ENCODE measurements at regions not wholly inside any gene's neighbourhood (a gene's known extent, or its start where the extent isn't known, plus 50 kb on each side); places are given as distances from the start of the nearest gene placed in this dataset.

DNA sequence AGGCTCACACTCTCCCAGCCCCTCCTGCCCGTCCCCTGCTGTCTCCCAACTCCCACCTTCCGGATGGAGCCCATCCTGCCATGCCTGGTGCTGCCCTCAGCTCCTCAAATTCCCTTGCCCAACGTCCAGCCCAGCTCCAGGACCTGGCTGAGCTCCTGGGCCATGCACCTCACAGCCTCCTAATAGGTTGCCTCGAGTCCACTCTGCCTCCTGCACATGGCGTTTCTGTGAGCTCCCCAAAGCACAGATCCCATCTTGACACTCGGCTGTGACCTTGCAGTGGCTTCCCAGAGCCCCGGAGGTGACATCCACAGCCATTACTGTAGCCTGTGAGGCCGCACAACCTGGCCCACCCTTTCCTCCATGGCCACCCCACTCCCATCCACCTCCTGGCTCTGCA lies 191.9 kb upstream of the SALL3 start:
- no peak overlapping the region for H3K27ac ChIP-seq
- H3K9me3 ChIP-seq = no peaks in the 10 kb centered on the region
- intact Hi-C loops (cut with DNase I; ENCODE audit: low total_unique reads) = loop anchor here (1.0 kb wide), 1 partner anchor 18 kb away; no protein-coding TSS in a partner anchor
- no peaks in the 10 kb centered on the region for H3K36me3 ChIP-seq
- no peaks in the 10 kb centered on the region for H3K4me1 ChIP-seq
- no peak for DNase-seq (ENCODE audit: low spot score in 2 of 2)
- H3K27me3 ChIP-seq = peaks cover 0 to 24% of the 10 kb centered on the region in 2 donors
- H3K4me3 ChIP-seq = no peak overlapping the region
- TF ChIP-seq POLR2A (IDR thresholded peaks at IDR 0.05) (no peak), POLR2AphosphoS5 (IDR thresholded peaks at IDR 0.05) (no peak)

DNA sequence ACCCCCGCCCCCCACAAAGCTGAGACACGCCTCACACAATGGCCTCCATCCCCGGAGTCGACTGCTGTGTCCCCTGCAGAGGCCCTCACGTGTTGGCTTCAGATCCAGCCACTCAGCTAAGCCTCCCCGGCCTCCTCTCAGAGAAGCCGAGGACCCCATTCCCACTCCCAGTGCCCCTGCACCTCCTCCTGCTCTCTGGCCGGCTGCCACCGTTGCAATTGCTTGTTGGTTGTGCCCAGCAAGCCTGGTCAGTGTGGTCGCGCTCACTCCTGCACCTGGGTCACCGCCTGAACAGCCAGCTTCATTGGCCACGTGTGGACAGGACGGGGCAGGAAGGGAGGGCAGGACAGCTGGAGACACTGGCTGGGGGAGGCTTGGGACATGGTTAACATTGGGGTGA lies 191.5 kb upstream of the SALL3 start:
- Histone ChIP-seq H3K27me3 (peaks cover 0 to 27% of the 10 kb centered on the region in 2 donors), H3K4me1 (no peaks in the 10 kb centered on the region), H3K27ac (no peak overlapping the region), H3K36me3 (no peaks in the 10 kb centered on the region), H3K9me3 (no peaks in the 10 kb centered on the region), H3K4me3 (no peak overlapping the region)
- DNase-seq (ENCODE audit: low spot score in 2 of 2) = no peak
- intact Hi-C loops (cut with DNase I; ENCODE audit: low total_unique reads) = loop anchor here (1.0 kb wide), 1 partner anchor 19 kb away; no protein-coding TSS in a partner anchor
- TF ChIP-seq POLR2AphosphoS5 (IDR thresholded peaks at IDR 0.05) (no peak), POLR2A (IDR thresholded peaks at IDR 0.05) (no peak)

DNA sequence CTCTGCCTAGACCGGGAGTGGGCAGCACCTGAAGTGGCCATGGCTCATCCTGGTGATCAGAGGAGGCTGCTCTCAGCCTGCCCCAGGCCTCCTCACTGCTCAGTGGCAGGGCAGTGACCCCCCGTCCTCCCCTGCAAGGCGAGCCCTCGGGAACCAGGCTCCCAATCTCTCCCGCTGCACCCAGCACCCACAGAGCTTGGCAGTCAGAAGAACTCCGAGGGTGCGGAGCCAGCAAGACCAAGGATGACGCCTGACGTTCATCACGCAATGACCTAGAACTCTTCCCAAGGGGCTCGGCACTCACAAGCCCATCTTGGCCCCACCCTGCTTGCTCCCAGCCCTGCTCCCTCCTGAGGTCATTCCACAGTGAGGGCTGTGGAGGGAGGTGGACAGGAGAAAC lies 189.8 kb upstream of the SALL3 start:
- intact Hi-C loops (cut with DNase I; ENCODE audit: low total_unique reads) = no loop called here
- no peak overlapping the region for H3K4me3 ChIP-seq
- H3K27me3 ChIP-seq = peaks cover 0 to 34% of the 10 kb centered on the region in 2 donors
- H3K27ac ChIP-seq = no peak overlapping the region
- no peaks in the 10 kb centered on the region for H3K4me1 ChIP-seq
- TF ChIP-seq POLR2AphosphoS5 (IDR thresholded peaks at IDR 0.05) (no peak), POLR2A (IDR thresholded peaks at IDR 0.05) (no peak)
- TF ChIP-seq, protein P1, sequence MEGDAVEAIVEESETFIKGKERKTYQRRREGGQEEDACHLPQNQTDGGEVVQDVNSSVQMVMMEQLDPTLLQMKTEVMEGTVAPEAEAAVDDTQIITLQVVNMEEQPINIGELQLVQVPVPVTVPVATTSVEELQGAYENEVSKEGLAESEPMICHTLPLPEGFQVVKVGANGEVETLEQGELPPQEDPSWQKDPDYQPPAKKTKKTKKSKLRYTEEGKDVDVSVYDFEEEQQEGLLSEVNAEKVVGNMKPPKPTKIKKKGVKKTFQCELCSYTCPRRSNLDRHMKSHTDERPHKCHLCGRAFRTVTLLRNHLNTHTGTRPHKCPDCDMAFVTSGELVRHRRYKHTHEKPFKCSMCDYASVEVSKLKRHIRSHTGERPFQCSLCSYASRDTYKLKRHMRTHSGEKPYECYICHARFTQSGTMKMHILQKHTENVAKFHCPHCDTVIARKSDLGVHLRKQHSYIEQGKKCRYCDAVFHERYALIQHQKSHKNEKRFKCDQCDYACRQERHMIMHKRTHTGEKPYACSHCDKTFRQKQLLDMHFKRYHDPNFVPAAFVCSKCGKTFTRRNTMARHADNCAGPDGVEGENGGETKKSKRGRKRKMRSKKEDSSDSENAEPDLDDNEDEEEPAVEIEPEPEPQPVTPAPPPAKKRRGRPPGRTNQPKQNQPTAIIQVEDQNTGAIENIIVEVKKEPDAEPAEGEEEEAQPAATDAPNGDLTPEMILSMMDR (IDR thresholded peaks at IDR 0.05) = no peak
- no peak for DNase-seq (ENCODE audit: low spot score in 2 of 2)
- no peaks in the 10 kb centered on the region for H3K36me3 ChIP-seq
- H3K9me3 ChIP-seq = no peaks in the 10 kb centered on the region

DNA sequence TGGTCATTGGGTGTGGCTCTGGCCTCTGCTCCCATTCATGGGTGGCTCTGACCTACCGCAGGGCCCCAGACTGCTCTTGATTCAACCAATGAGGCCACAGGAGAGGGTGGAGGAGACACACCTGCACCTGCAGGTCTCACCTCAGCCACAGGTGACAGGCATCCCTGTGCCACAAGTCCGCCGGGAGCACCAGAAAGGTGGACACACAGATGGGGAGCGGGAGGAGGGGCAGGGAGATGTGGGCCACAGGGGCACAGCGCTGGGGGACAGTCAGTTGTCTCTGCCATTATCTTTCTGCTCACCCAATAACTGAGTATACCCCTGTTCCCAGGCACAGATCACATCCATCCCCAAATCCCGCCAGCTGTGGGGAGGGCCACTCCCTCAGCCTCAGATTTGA lies 189.1 kb upstream of the SALL3 start:
- intact Hi-C loops (cut with DNase I; ENCODE audit: low total_unique reads) = no loop called here
- H3K36me3 ChIP-seq = no peaks in the 10 kb centered on the region
- no peaks in the 10 kb centered on the region for H3K9me3 ChIP-seq
- H3K27me3 ChIP-seq = peaks cover 0 to 34% of the 10 kb centered on the region in 2 donors
- no peak for TF ChIP-seq POLR2AphosphoS5 (IDR thresholded peaks at IDR 0.05)
- TF ChIP-seq, protein P1 (IDR thresholded peaks at IDR 0.05) = no peak
- TF ChIP-seq POLR2A (IDR thresholded peaks at IDR 0.05) = no peak
- no peaks in the 10 kb centered on the region for H3K4me1 ChIP-seq
- no peak overlapping the region for H3K4me3 ChIP-seq
- no peak overlapping the region for H3K27ac ChIP-seq
- no peak for DNase-seq (ENCODE audit: low spot score in 2 of 2)

DNA sequence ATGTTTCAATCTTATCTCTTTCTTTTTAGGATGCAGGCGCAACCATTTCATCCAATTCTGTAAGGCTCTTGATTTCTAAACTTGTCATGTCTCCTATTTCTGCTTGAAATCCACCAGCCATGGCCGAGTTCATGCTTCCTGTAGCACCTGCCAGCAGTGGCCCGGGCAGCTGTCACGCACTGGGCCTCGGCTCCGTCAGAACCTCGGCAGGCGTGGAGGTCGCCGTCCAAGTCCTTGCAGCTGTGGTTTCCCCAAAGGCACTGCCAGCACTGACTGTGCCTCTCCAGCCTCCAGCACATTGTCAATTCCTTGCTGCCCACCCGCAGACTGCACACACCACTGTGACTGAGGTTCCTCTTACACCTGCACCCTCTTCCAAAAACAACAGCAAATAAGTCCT lies 188.7 kb upstream of the SALL3 start:
- Histone ChIP-seq H3K27ac (no peak overlapping the region), H3K36me3 (no peaks in the 10 kb centered on the region), H3K27me3 (peaks cover 0 to 34% of the 10 kb centered on the region in 2 donors), H3K4me3 (no peak overlapping the region), H3K9me3 (no peaks in the 10 kb centered on the region), H3K4me1 (no peaks in the 10 kb centered on the region)
- intact Hi-C loops (cut with DNase I; ENCODE audit: low total_unique reads) = no loop called here
- no peak for DNase-seq (ENCODE audit: low spot score in 2 of 2)
- TF ChIP-seq POLR2A (IDR thresholded peaks at IDR 0.05) = no peak
- TF ChIP-seq POLR2AphosphoS5 (IDR thresholded peaks at IDR 0.05) = no peak
- TF ChIP-seq, protein P1 (IDR thresholded peaks at IDR 0.05) = no peak

- no peak for DNase-seq (ENCODE audit: low spot score in 2 of 2)
- intact Hi-C loops (cut with DNase I; ENCODE audit: low total_unique reads) = no loop called here
- peaks cover 0 to 34% of the 10 kb centered on the region in 2 donors for H3K27me3 ChIP-seq
- H3K4me1 ChIP-seq = no peaks in the 10 kb centered on the region
- H3K9me3 ChIP-seq = no peaks in the 10 kb centered on the region
- no peaks in the 10 kb centered on the region for H3K36me3 ChIP-seq
- no peak for TF ChIP-seq POLR2AphosphoS5 (IDR thresholded peaks at IDR 0.05)
- TF ChIP-seq, protein P1 (IDR thresholded peaks at IDR 0.05) = no peak
- TF ChIP-seq POLR2A (IDR thresholded peaks at IDR 0.05) = no peak
- no peak overlapping the region for H3K27ac ChIP-seq
- no peak overlapping the region for H3K4me3 ChIP-seq
Observed at GRCh38 chr18:78792094-78792493, 187.5 kb upstream of the SALL3 start.
